Activated T-helper 1 cell treated with anti-CD3 and anti-CD28 coated beads, Interleukin-12 subunit alpha, Interleukin-12 subunit beta, Interleukin-2, Interleukin-4 antibody, amounts not matched to agents 30 ng/mL and 10 ng/mL and 1 ng/mL, durations not matched to agents 14 hours and 24 hours and 36 hours (primary cell): ENCODE measurements at regions not wholly inside any gene's neighbourhood (a gene's known extent, or its start where the extent isn't known, plus 50 kb on each side); places are given as distances from the start of the nearest gene placed in this dataset.

ENCODE experiments used
- DNase-seq: peaks from one replicate; pipeline ENCODE4 v3.0.0; 2021; ENCODE audit warnings: low spot score
- H3K27ac Mint-ChIP-seq: one replicate; pipeline ENCODE4 v1.8.0; 2021; ENCODE audit warnings: mild to moderate bottlenecking, mixed read lengths
- H3K27me3 Mint-ChIP-seq: one replicate; pipeline ENCODE4 v1.8.0; 2022; ENCODE audit warnings: mild to moderate bottlenecking, moderate library complexity, mixed read lengths; ENCODE audit not compliant: insufficient read depth
- H3K36me3 Mint-ChIP-seq: one replicate; pipeline ENCODE4 v1.8.0; 2021; ENCODE audit warnings: low read depth, mixed read lengths
- H3K4me1 Mint-ChIP-seq: one replicate; pipeline ENCODE4 v1.8.0; 2021; ENCODE audit warnings: low read depth, mixed read lengths
- H3K4me3 Mint-ChIP-seq: one replicate; pipeline ENCODE4 v1.8.0; 2021; ENCODE audit warnings: mild to moderate bottlenecking, moderate library complexity, mixed read lengths
- H3K9me3 Mint-ChIP-seq: one replicate; pipeline ENCODE4 v1.8.0; 2021; ENCODE audit warnings: mixed read lengths
- intact Hi-C: fragments of 100-400 bp; cut with micrococcal nuclease; formaldehyde crosslinking; loops from one replicate; pipeline ENCODE4 v1.15.1; 2024

DNA sequence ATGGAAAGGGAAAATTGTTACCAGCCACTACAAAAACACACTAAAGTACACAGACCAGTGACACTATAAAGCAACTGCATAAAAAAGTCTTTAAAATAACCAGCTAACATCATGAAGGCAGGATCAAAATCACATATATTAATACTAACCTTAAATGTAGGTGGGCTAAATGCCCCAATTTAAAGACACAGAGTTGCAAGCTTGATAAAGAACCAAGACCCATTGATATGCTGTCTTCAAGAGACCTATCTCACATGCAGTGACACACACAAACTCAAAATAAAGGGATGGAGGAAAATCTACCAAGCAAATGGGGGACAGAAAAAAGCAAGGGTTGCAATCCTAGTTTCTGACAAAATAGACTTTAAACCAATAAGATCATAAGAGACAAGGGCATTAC is 246.3 kb downstream of the SEC16B start:
- no peak for DNase-seq
- intact Hi-C loops: no loop called here
- no peaks in the 10 kb centered on the region for H3K36me3 Mint-ChIP-seq
- H3K9me3 Mint-ChIP-seq: peaks cover 44% of the 10 kb centered on the region
- no peak overlapping the region for H3K27ac Mint-ChIP-seq
- H3K4me1 Mint-ChIP-seq: no peaks in the 10 kb centered on the region
- H3K27me3 Mint-ChIP-seq: peaks cover 2% of the 10 kb centered on the region
- H3K4me3 Mint-ChIP-seq: no peak overlapping the region

- H3K9me3 Mint-ChIP-seq: no peaks in the 10 kb centered on the region
- H3K27me3 Mint-ChIP-seq: no peaks in the 10 kb centered on the region
- H3K27ac Mint-ChIP-seq: no peak overlapping the region
- intact Hi-C loops: no loop called here
- DNase-seq: no peak
- no peak overlapping the region for H3K4me3 Mint-ChIP-seq
- no peaks in the 10 kb centered on the region for H3K4me1 Mint-ChIP-seq
- H3K36me3 Mint-ChIP-seq: no peaks in the 10 kb centered on the region
These were observed 258.9 kb downstream of the SEC16B start for GRCh38 chr1:177710696-177711620.

DNA sequence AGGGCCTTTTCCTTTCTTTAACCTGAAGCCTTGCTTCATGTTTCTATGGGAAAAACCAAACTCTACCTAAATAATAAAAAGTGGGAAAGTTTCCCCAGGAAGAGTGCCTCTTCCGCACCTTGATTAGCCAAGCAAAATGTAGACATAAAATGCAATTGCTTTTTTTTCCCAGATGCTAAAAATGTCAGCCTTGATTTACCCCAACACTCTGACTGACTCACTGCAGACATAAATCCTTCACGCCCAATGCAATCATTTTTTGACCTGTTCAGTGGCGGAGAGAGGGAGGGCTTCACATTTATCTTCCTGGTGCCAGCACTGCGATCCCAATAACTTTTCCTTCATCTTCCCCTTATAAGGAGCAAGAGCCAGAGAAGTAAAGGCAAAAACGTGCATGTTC is 261.5 kb downstream of the SEC16B start:
- Mint-ChIP-seq H3K27me3 (no peaks in the 10 kb centered on the region), H3K9me3 (no peaks in the 10 kb centered on the region), H3K36me3 (no peaks in the 10 kb centered on the region), H3K4me1 (no peaks in the 10 kb centered on the region), H3K27ac (no peak overlapping the region), H3K4me3 (no peak overlapping the region)
- DNase-seq: no peak
- intact Hi-C loops: no loop called here

DNA sequence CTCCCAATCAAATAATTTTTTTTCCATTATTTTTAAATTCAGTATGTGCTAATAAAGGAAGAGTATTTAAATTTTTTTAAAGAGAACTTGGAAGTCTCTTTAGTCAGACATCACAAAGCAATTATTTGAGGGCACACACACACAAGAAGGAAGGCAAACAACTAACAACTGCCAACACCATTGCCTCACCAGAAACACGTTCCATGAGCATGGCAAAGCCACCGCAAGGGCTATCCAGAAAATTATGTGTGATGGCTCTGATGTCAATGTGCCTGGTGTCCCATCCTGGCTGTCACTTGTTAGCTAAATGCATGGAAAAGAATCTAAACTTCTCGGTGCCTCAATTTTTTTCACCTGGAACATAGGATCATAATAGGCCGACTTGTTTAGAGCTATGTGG is 262.9 kb downstream of the SEC16B start:
- Mint-ChIP-seq H3K27me3 (no peaks in the 10 kb centered on the region), H3K4me1 (no peaks in the 10 kb centered on the region), H3K4me3 (no peak overlapping the region), H3K36me3 (no peaks in the 10 kb centered on the region), H3K27ac (no peak overlapping the region), H3K9me3 (no peaks in the 10 kb centered on the region)
- intact Hi-C loops: no loop called here
- no peak for DNase-seq

GRCh38 chr1:177705839-177706238 is 264.0 kb downstream of the SEC16B start:
- no peaks in the 10 kb centered on the region for H3K27me3 Mint-ChIP-seq
- no peaks in the 10 kb centered on the region for H3K4me1 Mint-ChIP-seq
- intact Hi-C loops: no loop called here
- no peak overlapping the region for H3K4me3 Mint-ChIP-seq
- no peaks in the 10 kb centered on the region for H3K36me3 Mint-ChIP-seq
- no peak for DNase-seq
- H3K9me3 Mint-ChIP-seq: no peaks in the 10 kb centered on the region
- H3K27ac Mint-ChIP-seq: no peak overlapping the region

DNA sequence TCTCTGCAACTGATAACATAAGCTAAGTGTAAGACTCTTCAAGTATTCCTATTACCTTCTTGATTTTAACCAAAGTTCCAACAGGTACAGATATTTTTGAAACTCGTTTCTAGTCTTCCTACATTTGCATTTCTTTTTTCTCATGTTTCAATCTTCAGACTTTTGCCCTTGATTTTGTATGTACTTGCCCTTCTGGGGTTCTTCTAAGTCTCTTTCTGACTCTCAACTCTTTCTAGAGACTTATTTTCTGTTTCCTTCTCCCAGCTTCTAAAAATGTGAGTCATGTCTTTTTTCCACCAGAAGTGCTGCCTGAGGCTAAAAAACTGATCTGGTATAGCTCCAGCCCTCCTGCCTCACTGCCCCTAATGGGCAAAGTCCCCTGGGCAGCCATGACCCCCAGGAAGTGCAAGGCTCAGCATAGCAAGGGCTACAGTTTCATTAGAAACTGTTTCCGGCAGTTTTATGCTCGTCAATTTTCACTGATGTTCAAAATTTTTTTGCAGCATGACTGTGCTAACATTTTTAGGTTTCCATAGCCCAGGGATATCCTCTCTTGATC is 265.9 kb downstream of the SEC16B start:
- no peak overlapping the region for H3K27ac Mint-ChIP-seq
- H3K9me3 Mint-ChIP-seq: no peaks in the 10 kb centered on the region
- intact Hi-C loops: no loop called here
- no peaks in the 10 kb centered on the region for H3K36me3 Mint-ChIP-seq
- no peaks in the 10 kb centered on the region for H3K4me1 Mint-ChIP-seq
- DNase-seq: no peak
- H3K4me3 Mint-ChIP-seq: no peak overlapping the region
- H3K27me3 Mint-ChIP-seq: no peaks in the 10 kb centered on the region

DNA sequence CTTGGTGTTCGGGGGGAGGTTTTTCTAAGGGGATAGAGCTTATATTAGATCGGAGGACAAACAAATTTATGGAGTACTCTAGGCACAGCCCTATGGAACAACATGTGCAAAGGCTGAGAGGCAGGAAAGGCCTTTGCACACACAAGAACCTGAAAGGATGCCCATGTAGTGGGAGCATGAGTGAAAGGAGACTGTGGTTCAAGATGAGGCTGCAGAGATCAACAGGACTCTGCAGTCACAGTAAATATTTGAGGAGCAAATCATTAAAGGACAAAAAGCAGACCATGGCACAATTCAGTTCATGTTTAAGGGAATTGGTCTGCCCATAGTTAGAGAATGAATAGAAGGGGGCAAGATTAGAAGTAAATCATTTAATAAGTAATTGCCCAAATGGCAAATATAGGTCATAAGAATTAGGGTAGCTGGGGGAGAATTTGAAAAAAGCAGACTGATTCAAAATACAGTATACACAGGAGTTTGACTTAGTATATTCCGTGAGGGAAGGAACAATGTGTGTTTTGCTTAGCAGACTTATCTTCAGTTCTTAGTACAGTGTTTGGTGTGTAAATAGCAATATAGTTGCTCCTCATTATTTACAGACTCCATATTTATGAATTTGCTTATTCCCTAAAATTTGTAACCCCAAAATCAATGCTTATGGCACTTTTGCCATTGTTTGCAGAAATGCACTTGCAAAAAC is 268.1 kb downstream of the SEC16B start:
- H3K27ac Mint-ChIP-seq: no peak overlapping the region
- H3K4me1 Mint-ChIP-seq: no peaks in the 10 kb centered on the region
- no peaks in the 10 kb centered on the region for H3K36me3 Mint-ChIP-seq
- no peak for DNase-seq
- no peaks in the 10 kb centered on the region for H3K9me3 Mint-ChIP-seq
- intact Hi-C loops: no loop called here
- no peak overlapping the region for H3K4me3 Mint-ChIP-seq
- no peaks in the 10 kb centered on the region for H3K27me3 Mint-ChIP-seq

DNA sequence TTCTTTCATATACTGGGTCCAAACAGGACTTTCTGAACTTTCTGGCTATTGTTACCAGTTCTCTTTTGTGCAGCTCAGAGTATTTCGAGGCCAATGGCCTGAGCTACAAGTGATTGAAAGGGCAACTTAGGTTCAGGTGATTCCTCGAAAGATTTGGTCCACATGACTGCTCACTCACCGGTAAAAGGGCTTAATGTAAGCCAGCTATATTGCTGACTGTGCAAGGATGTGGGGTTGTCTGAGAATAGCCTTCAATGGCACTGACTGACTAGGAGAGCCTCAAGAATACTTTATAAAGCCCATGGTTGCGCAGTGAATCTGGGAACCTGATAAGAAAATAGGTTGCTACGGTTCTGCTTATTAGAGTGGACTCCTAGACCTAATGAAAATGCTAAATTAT is 269.0 kb downstream of the SEC16B start:
- DNase-seq: no peak
- no peaks in the 10 kb centered on the region for H3K36me3 Mint-ChIP-seq
- intact Hi-C loops: no loop called here
- no peaks in the 10 kb centered on the region for H3K27me3 Mint-ChIP-seq
- no peaks in the 10 kb centered on the region for H3K4me1 Mint-ChIP-seq
- no peak overlapping the region for H3K4me3 Mint-ChIP-seq
- no peaks in the 10 kb centered on the region for H3K9me3 Mint-ChIP-seq
- H3K27ac Mint-ChIP-seq: no peak overlapping the region

- H3K36me3 Mint-ChIP-seq: no peaks in the 10 kb centered on the region
- no peak for DNase-seq
- H3K4me3 Mint-ChIP-seq: no peak overlapping the region
- no peaks in the 10 kb centered on the region for H3K27me3 Mint-ChIP-seq
- intact Hi-C loops: no loop called here
- H3K27ac Mint-ChIP-seq: no peak overlapping the region
- peaks cover 12% of the 10 kb centered on the region for H3K9me3 Mint-ChIP-seq
- no peaks in the 10 kb centered on the region for H3K4me1 Mint-ChIP-seq
These were observed 278.9 kb downstream of the SEC16B start for GRCh38 chr1:177690996-177691395.

- Mint-ChIP-seq H3K27ac (no peak overlapping the region), H3K4me1 (no peaks in the 10 kb centered on the region), H3K9me3 (peaks cover 13% of the 10 kb centered on the region), H3K27me3 (no peaks in the 10 kb centered on the region), H3K36me3 (no peaks in the 10 kb centered on the region), H3K4me3 (no peak overlapping the region)
- no peak for DNase-seq
- intact Hi-C loops: no loop called here
These were observed 282.3 kb downstream of the SEC16B start for GRCh38 chr1:177687544-177687943.

- Mint-ChIP-seq H3K27me3 (no peaks in the 10 kb centered on the region), H3K27ac (no peak overlapping the region), H3K4me3 (no peak overlapping the region), H3K36me3 (no peaks in the 10 kb centered on the region), H3K9me3 (peaks cover 13% of the 10 kb centered on the region), H3K4me1 (no peaks in the 10 kb centered on the region)
- DNase-seq: no peak
- intact Hi-C loops: no loop called here
These were observed 282.9 kb downstream of the SEC16B start for GRCh38 chr1:177686933-177687332.

DNA sequence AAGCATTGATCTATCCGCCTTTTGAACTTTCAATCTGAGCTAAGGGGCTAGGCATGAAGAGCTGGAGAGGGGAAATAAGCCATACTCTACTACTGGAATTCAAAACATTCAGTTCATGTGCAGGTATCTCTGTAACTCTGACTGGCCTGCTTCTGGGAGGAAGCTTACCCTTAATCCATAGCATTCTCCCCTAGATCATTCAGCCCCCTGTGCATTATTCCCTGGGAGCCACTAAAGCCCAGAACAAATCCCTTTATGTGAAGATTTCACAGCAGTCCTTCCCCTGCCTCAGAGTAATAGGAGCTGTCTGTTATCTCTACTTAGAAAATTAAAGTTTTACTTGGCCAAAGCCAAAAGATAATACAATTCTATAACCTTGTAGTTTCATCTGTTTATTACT is 300.7 kb downstream of the SEC16B start:
- Mint-ChIP-seq H3K36me3 (no peaks in the 10 kb centered on the region), H3K4me3 (no peak overlapping the region), H3K27me3 (no peaks in the 10 kb centered on the region), H3K27ac (no peak overlapping the region), H3K9me3 (no peaks in the 10 kb centered on the region), H3K4me1 (no peaks in the 10 kb centered on the region)
- no peak for DNase-seq
- intact Hi-C loops: no loop called here

DNA sequence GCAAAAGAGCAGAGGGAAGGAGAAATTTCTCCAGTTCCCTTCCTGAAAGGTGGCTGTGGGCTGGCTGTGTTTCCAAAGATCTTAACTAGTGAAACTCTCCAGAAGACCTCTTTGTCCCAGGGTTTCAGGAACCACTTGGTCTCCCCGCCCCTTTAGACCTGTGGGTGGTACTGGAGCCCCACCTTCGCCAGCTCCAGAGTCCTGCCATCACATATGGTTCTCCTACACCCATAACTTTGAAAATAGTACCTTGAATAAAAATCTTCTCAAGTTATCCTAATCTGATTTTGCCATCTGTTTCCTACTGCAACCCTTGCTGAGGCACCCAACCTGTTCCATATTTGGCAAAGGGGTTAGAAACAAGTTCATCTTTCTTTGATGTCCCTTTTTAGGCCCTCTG is 303.9 kb downstream of the SEC16B start:
- Mint-ChIP-seq H3K4me1 (no peaks in the 10 kb centered on the region), H3K27me3 (no peaks in the 10 kb centered on the region), H3K36me3 (no peaks in the 10 kb centered on the region), H3K9me3 (no peaks in the 10 kb centered on the region), H3K4me3 (no peak overlapping the region), H3K27ac (no peak overlapping the region)
- no peak for DNase-seq
- intact Hi-C loops: no loop called here
